HFFc6 (cell line): ENCODE measurements at regions not wholly inside any gene's neighbourhood (a gene's known extent, or its start where the extent isn't known, plus 50 kb on each side); places are given as distances from the start of the nearest gene placed in this dataset.

ENCODE experiments used
- DNase-seq: peaks from one replicate; pipeline ENCODE4 v3.0.0-alpha.2; 2018
- H3K27ac Mint-ChIP-seq: 2 replicates; pipeline ENCODE4 v1.8.0; 2020; ENCODE audit warnings: mild to moderate bottlenecking, mixed read lengths
- H3K27me3 Mint-ChIP-seq: 2 replicates; pipeline ENCODE4 v1.8.0; 2021; ENCODE audit warnings: mild to moderate bottlenecking, moderate library complexity, mixed read lengths; ENCODE audit not compliant: insufficient read depth
- H3K36me3 Mint-ChIP-seq: 2 replicates; pipeline ENCODE4 v1.8.0; 2021; ENCODE audit warnings: low read depth, mixed read lengths
- H3K4me1 Mint-ChIP-seq: 2 replicates; pipeline ENCODE4 v1.8.0; 2020; ENCODE audit warnings: low read depth, mixed read lengths
- H3K4me3 Mint-ChIP-seq: 2 replicates; pipeline ENCODE4 v1.8.0; 2020; ENCODE audit warnings: mild to moderate bottlenecking, moderate library complexity, mixed read lengths
- H3K9me3 Mint-ChIP-seq: 2 replicates; pipeline ENCODE4 v1.8.0; 2020; ENCODE audit warnings: mild to moderate bottlenecking, mixed read lengths
- CTCF ChIP-seq: fragments of 200-600 bp; sonication (generic); IDR thresholded peaks from 2 replicates; pipeline ENCODE4 v1.5.0; 2021; ENCODE audit warnings: antibody characterized with exemption, mild to moderate bottlenecking

- no peak overlapping the region for H3K4me3 Mint-ChIP-seq
- H3K9me3 Mint-ChIP-seq, result no peaks in the 10 kb centered on the region; the same call in 1 of the 2 replicates
- TF ChIP-seq CTCF, result no peak
- H3K27ac Mint-ChIP-seq, result no peak overlapping the region
- no peak for DNase-seq
- H3K27me3 Mint-ChIP-seq, result peaks cover 22% of the 10 kb centered on the region
- H3K4me1 Mint-ChIP-seq, result peaks cover 40% of the 10 kb centered on the region
- H3K36me3 Mint-ChIP-seq, result peaks cover 7% of the 10 kb centered on the region
Measured at GRCh38 chr20:60064554-60065196, 106.5 kb downstream of the CDH26 start.

GRCh38 chr20:60065741-60066437 lies 107.7 kb downstream of the CDH26 start:
- no peak overlapping the region for H3K27ac Mint-ChIP-seq
- H3K36me3 Mint-ChIP-seq, result peaks cover 7% of the 10 kb centered on the region
- DNase-seq, result no peak
- H3K27me3 Mint-ChIP-seq, result peaks cover 25% of the 10 kb centered on the region
- TF ChIP-seq CTCF, result no peak
- peaks cover 35% of the 10 kb centered on the region for H3K4me1 Mint-ChIP-seq
- no peaks in the 10 kb centered on the region; the same call in 1 of the 2 replicates for H3K9me3 Mint-ChIP-seq
- no peak overlapping the region for H3K4me3 Mint-ChIP-seq

- no peak for DNase-seq
- H3K4me3 Mint-ChIP-seq, result no peak overlapping the region
- no peak for TF ChIP-seq CTCF
- H3K27ac Mint-ChIP-seq, result no peak overlapping the region
- H3K4me1 Mint-ChIP-seq, result peaks cover 31% of the 10 kb centered on the region
- H3K36me3 Mint-ChIP-seq, result peaks cover 7% of the 10 kb centered on the region
- H3K9me3 Mint-ChIP-seq, result no peaks in the 10 kb centered on the region; the same call in 1 of the 2 replicates
- peaks cover 25% of the 10 kb centered on the region for H3K27me3 Mint-ChIP-seq
Measured at GRCh38 chr20:60066438-60066823, 108.2 kb downstream of the CDH26 start.

- peaks cover 25% of the 10 kb centered on the region for H3K27me3 Mint-ChIP-seq
Measured at GRCh38 chr20:60068509-60068908, 110.3 kb downstream of the CDH26 start.

GRCh38 chr20:60069656-60070055 lies 111.4 kb downstream of the CDH26 start:
- no peak for DNase-seq
- Mint-ChIP-seq H3K9me3 (no peaks in the 10 kb centered on the region; the same call in 1 of the 2 replicates), H3K27ac (no peak overlapping the region), H3K27me3 (peaks cover 25% of the 10 kb centered on the region), H3K4me1 (peaks cover 7% of the 10 kb centered on the region; the same call in 1 of the 2 replicates), H3K4me3 (no peak overlapping the region), H3K36me3 (peaks cover 7% of the 10 kb centered on the region)
- no peak for TF ChIP-seq CTCF

More at GRCh38 chr20:60068509-60068908, 110.3 kb downstream of the CDH26 start:
- DNase-seq, result no peak
- no peak for TF ChIP-seq CTCF
- Mint-ChIP-seq H3K36me3 (peaks cover 7% of the 10 kb centered on the region), H3K27ac (no peak overlapping the region), H3K4me3 (no peak overlapping the region), H3K4me1 (peaks cover 17% of the 10 kb centered on the region), H3K9me3 (no peaks in the 10 kb centered on the region; the same call in 1 of the 2 replicates)
